Thoracic aorta (tissue), 2 donors: ENCODE measurements at regions not wholly inside any gene's neighbourhood (a gene's known extent, or its start where the extent isn't known, plus 50 kb on each side); places are given as distances from the start of the nearest gene placed in this dataset.
"Not testable (repeated sequence)": the region's sequence is repeated elsewhere in the genome, so short reads cannot be mapped to it uniquely, and the experiment has no call there.

Source experiments
- ATAC-seq: fragments of 150-250 bp; one replicate; pipeline ENCODE4 v1.8.0; 2017; ENCODE audit warnings: low read depth; ENCODE audit not compliant: insufficient number of reproducible peaks, low FRiP score
- DNase-seq: peaks from one replicate; pipeline ENCODE4 v3.0.0-alpha.2; 2020; ENCODE audit warnings: low spot score
- H3K27ac ChIP-seq, 2 donors: fragments of 200-600 bp; sonication (generic); 1 replicate in 1 of 2; 2 replicates in 1 of 2; pipeline ENCODE4 v1.5.1; 2016; ENCODE audit warnings: mild to moderate bottlenecking in 2 of 2, moderate library complexity in 2 of 2
- H3K27me3 ChIP-seq: fragments of 200-600 bp; sonication (generic); replicated peaks from 2 replicates; pipeline ENCODE4 v1.6.0; 2016; ENCODE audit warnings: mild to moderate bottlenecking; ENCODE audit not compliant: insufficient read depth
- H3K36me3 ChIP-seq: fragments of 200-600 bp; sonication (generic); one replicate; pipeline ENCODE4 v1.5.1; 2016
- H3K4me1 ChIP-seq, 2 donors: fragments of 200-600 bp; sonication (generic); 1 replicate in 1 of 2; 2 replicates in 1 of 2; pipeline versions ENCODE4 v1.5.1 to v1.6.0; 2016; ENCODE audit warnings: low read depth in 2 of 2, mild to moderate bottlenecking in 1 of 2; ENCODE audit not compliant: control insufficient read depth in 1 of 2
- H3K4me3 ChIP-seq: fragments of 200-600 bp; sonication (generic); 2 replicates; pipeline ENCODE4 v1.5.1; 2016; ENCODE audit warnings: mild to moderate bottlenecking
- H3K9me3 ChIP-seq: fragments of 200-600 bp; sonication (generic); 2 replicates; pipeline ENCODE4 v1.5.1; 2016
- CTCF ChIP-seq: fragments of 200-600 bp; sonication (generic); IDR thresholded peaks from one replicate; pipeline ENCODE4 v1.5.1; 2019; ENCODE audit warnings: antibody characterized with exemption

DNA sequence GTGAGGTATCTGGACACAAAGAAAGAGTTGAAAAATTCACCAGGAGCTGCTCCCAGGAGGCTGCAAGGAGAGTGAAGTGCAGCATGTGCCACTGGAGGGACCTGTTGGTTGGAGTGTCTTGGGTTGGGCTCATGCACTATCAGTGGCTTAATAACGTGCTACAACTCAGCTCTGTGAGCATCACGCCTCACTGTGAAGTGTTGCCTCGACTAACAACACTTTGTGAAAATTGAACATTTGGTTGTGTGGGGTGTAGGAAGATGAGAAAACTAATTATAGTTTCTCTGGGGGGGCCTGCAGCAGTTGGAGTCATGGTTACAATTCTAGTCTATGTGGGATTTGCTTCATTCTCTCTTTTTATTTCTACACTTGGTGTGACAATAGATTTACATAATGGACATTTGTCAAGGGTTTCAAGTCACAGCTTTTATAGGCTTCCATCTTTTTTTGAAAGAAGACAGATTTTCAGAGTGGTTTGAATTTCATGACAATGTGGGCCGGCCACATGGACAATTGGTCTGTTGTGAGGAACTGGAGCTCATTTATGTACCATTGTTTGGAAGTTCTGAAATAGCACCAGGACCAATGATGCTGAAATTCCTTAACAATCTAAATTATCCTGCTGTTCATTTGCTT lies 121.3 kb downstream of the RAMP3 start:
- Histone ChIP-seq H3K4me1 (no peaks in the 10 kb centered on the region), H3K27me3 (no peaks in the 10 kb centered on the region), H3K27ac (no peak overlapping the region), H3K9me3 (no peaks in the 10 kb centered on the region), H3K36me3 (no peaks in the 10 kb centered on the region), H3K4me3 (no peak overlapping the region)
- DNase-seq (no peak), ATAC-seq (no peak)
- TF ChIP-seq CTCF, result no peak

DNA sequence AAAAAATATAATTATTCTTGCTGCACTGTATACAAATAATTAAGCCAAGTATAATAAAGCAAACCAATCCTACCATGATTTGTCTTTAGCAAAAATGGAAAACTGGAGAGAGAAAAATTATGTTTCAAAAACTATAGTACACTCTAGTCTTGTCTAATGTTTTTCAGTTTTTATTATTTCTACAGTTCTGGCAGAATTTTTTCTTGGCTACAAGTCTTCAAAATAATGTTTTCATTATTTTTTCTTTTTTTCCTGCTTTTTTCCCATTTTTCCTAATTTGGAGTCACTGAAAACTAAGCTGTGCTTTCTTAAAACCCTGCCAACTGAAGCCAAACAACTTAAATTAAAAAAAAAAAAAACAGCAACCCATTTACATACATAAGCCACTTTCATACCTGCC lies 132.0 kb downstream of the RAMP3 start:
- H3K9me3 ChIP-seq, H3K4me3 ChIP-seq, H3K36me3 ChIP-seq, ATAC-seq, H3K27ac ChIP-seq, DNase-seq, H3K27me3 ChIP-seq, H3K4me1 ChIP-seq: not testable (repeated sequence)

DNA sequence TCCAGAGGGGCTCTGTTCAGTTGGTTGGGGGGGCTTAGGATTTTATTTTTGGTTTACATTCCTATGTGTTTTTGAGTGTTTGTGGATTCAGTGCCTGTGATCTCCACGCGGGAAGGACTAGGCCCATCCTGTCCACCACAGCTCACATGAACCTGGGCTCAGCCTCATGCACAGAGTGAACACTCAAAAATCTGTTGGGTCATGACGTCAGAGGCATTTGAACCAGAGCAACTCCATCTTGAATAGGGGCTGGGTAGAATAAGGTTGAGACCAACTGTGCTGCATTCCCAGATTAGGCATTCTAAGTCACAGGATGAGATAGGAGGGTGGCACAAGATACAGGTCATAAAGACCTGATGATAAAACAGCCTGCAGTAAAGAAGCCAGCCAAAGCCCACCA lies 133.3 kb downstream of the RAMP3 start:
- ATAC-seq, result no peak
- no peaks in the 10 kb centered on the region for H3K36me3 ChIP-seq
- no peaks in the 10 kb centered on the region for H3K4me1 ChIP-seq
- H3K27me3 ChIP-seq, result no peaks in the 10 kb centered on the region
- no peak for TF ChIP-seq CTCF
- H3K27ac ChIP-seq, result no peak overlapping the region
- peaks cover 2% of the 10 kb centered on the region for H3K9me3 ChIP-seq
- no peak for DNase-seq
- no peak overlapping the region for H3K4me3 ChIP-seq

DNA sequence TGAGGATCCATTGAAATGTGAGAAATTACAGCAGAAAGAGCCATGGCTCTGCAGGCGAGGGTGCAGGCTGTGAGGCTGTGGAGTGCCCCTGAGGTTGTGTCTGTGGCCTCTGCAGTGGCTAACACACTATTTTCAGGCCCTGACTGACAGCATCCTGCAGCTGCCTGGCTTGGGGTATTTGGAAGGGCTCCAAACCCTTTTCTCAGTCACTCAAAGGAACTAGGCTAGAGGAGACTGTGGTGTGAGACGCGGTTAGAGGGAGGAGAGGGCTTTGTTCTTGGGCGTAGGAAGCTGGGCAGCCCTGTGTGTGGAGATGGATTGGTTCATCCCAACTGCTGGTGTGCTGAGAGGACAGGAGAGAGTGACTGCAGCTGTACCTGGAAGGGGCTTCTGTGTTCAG lies 134.9 kb downstream of the RAMP3 start:
- no peak for TF ChIP-seq CTCF
- H3K27me3 ChIP-seq, result no peaks in the 10 kb centered on the region
- no peaks in the 10 kb centered on the region for H3K36me3 ChIP-seq
- no peaks in the 10 kb centered on the region for H3K4me1 ChIP-seq
- H3K9me3 ChIP-seq, result peaks cover 2% of the 10 kb centered on the region
- no peak for ATAC-seq
- H3K27ac ChIP-seq, result no peak overlapping the region
- H3K4me3 ChIP-seq, result no peak overlapping the region
- DNase-seq, result no peak

- Histone ChIP-seq H3K4me1 (no peaks in the 10 kb centered on the region), H3K9me3 (peaks cover 2% of the 10 kb centered on the region), H3K4me3 (no peak overlapping the region), H3K27ac (no peak overlapping the region), H3K36me3 (no peaks in the 10 kb centered on the region), H3K27me3 (no peaks in the 10 kb centered on the region)
- DNase-seq (no peak), ATAC-seq (no peak)
- no peak for TF ChIP-seq CTCF
Measured at GRCh38 chr7:45293295-45293942, 135.8 kb downstream of the RAMP3 start.

DNA sequence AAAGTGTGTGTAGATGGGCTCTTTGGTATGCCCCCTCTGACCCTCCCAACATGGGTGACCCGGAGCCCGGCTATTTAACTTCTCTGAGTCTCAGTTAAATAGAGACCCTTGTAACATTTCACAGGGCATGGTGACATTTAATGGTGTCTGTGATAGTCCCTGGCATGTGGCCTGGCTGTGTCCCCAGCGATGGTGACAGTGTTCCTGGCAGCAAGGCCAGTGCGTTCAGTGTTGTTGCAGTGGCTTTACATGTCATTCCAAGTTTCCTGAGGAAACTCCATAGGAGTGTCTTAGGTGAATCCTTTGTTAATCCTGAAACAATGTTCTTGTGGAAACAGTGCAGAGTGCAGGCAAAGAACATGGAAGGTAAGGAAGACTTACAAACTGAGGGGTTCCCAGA lies 137.0 kb downstream of the RAMP3 start:
- ATAC-seq, result no peak
- DNase-seq, result no peak

More for the DNA sequence above, 137.0 kb downstream of the RAMP3 start:
- Histone ChIP-seq H3K36me3 (no peaks in the 10 kb centered on the region), H3K27ac (no peak overlapping the region), H3K4me1 (no peaks in the 10 kb centered on the region), H3K9me3 (no peaks in the 10 kb centered on the region), H3K27me3 (no peaks in the 10 kb centered on the region), H3K4me3 (no peak overlapping the region)
- no peak for TF ChIP-seq CTCF
